ENCODE measurements at regions not wholly inside any gene's neighbourhood (a gene's known extent, or its start where the extent isn't known, plus 50 kb on each side); places are given as distances from the start of the nearest gene placed in this dataset.

DNA sequence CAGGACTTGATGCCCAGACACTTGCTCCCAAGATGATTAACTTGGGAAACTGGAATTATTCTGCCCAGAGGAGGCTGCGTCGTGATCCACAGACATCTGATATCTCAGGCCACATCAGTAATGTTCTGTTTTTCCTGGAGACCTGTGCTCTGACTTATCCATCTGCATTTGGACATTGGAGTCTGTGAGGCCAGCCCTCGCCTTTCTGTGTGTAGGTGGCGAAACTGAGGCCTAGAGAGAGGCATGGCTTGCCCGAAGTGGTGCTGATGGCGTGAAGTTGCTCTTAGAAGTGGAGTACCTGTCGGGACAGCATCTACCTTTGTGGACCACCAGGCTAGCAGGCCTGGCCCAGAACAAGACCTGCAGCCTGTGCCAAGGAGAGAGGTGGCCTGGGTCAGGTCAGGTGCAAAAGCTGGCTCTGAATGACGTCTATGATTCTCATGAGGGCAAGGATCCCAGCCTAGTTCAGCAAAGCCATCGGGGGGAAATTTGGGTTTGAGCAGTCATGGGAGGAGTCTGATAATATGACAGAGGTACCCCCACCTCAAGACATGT is 186.8 kb upstream of the ZNF469 start:
- TF ChIP-seq POLR2A (IDR thresholded peaks at IDR 0.05) (no peak), EP300 (IDR thresholded peaks at IDR 0.05) (no peak), POLR2AphosphoS5 (IDR thresholded peaks at IDR 0.05) (no peak)
- TF ChIP-seq, protein P1, sequence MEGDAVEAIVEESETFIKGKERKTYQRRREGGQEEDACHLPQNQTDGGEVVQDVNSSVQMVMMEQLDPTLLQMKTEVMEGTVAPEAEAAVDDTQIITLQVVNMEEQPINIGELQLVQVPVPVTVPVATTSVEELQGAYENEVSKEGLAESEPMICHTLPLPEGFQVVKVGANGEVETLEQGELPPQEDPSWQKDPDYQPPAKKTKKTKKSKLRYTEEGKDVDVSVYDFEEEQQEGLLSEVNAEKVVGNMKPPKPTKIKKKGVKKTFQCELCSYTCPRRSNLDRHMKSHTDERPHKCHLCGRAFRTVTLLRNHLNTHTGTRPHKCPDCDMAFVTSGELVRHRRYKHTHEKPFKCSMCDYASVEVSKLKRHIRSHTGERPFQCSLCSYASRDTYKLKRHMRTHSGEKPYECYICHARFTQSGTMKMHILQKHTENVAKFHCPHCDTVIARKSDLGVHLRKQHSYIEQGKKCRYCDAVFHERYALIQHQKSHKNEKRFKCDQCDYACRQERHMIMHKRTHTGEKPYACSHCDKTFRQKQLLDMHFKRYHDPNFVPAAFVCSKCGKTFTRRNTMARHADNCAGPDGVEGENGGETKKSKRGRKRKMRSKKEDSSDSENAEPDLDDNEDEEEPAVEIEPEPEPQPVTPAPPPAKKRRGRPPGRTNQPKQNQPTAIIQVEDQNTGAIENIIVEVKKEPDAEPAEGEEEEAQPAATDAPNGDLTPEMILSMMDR (IDR thresholded peaks at IDR 0.05), result no peak
